Stimulated activated CD8-positive, alpha-beta memory T cell treated with anti-CD3 and anti-CD28 coated beads, Interleukin-7, amount 100 ng/mL, for 48 hours (primary cell): ENCODE measurements at regions not wholly inside any gene's neighbourhood (a gene's known extent, or its start where the extent isn't known, plus 50 kb on each side); places are given as distances from the start of the nearest gene placed in this dataset.

Source experiments
- DNase-seq, 2 donors: peaks; one replicate each; pipeline ENCODE4 v3.0.0-alpha.2; 2020; ENCODE audit warnings: low read depth in 1 of 2; ENCODE audit errors: extremely low read depth in 1 of 2

GRCh38 chr19:28292822-28293500, 920.0 kb downstream of the UQCRFS1 start:
- no peak for DNase-seq

- no peak for DNase-seq
Observed at GRCh38 chr19:28291874-28292273, 921.1 kb downstream of the UQCRFS1 start.

- DNase-seq: no peak
Observed at GRCh38 chr19:28290963-28291657, 921.8 kb downstream of the UQCRFS1 start.

GRCh38 chr19:28289295-28290063, 923.5 kb downstream of the UQCRFS1 start:
- no peak for DNase-seq

GRCh38 chr19:28288572-28289264, 924.2 kb downstream of the UQCRFS1 start:
- DNase-seq: no peak

GRCh38 chr19:28285917-28286316, 927.0 kb downstream of the UQCRFS1 start:
- DNase-seq: no peak

GRCh38 chr19:28285078-28285477, 927.9 kb downstream of the UQCRFS1 start:
- no peak for DNase-seq

- DNase-seq: no peak
Observed at GRCh38 chr19:28284389-28284788, 928.6 kb downstream of the UQCRFS1 start.

- DNase-seq: no peak
Observed at GRCh38 chr19:28283592-28283991, 929.4 kb downstream of the UQCRFS1 start.

GRCh38 chr19:28281676-28282075, 931.3 kb downstream of the UQCRFS1 start:
- no peak for DNase-seq

- no peak for DNase-seq
Observed at GRCh38 chr19:28264556-28264955, 948.4 kb downstream of the UQCRFS1 start.

GRCh38 chr19:28258829-28259228, 954.1 kb downstream of the UQCRFS1 start:
- DNase-seq: no peak

- no peak for DNase-seq
Observed at GRCh38 chr19:28257396-28257795, 955.6 kb downstream of the UQCRFS1 start.

GRCh38 chr19:28247243-28247642, 965.7 kb downstream of the UQCRFS1 start:
- no peak for DNase-seq

GRCh38 chr19:28245937-28246336, 967.0 kb downstream of the UQCRFS1 start:
- no peak for DNase-seq

GRCh38 chr19:28244966-28245365, 968.0 kb downstream of the UQCRFS1 start:
- DNase-seq: no peak

GRCh38 chr19:28242317-28242927, 970.5 kb downstream of the UQCRFS1 start:
- DNase-seq: peak in 1 of 2 donors; percentile 4

GRCh38 chr19:28239270-28239669, 973.7 kb downstream of the UQCRFS1 start:
- no peak for DNase-seq

GRCh38 chr19:28238270-28238820, 974.6 kb downstream of the UQCRFS1 start:
- DNase-seq: no peak

- no peak for DNase-seq
Observed at GRCh38 chr19:28235606-28236125, 977.3 kb downstream of the UQCRFS1 start.
